SK-N-DZ (cell line): ENCODE measurements at regions not wholly inside any gene's neighbourhood (a gene's known extent, or its start where the extent isn't known, plus 50 kb on each side); places are given as distances from the start of the nearest gene placed in this dataset.

Source experiments
- DNase-seq: peaks from one replicate; pipeline ENCODE4 v3.0.0-alpha.2; 2015; ENCODE audit warnings: low spot score

GRCh38 chr20:24138951-24139350 is 150.4 kb upstream of the GGTLC1 start:
- DNase-seq, result no peak

- DNase-seq, result no peak
Observed at GRCh38 chr20:24138196-24138857, 149.7 kb upstream of the GGTLC1 start.

GRCh38 chr20:24136659-24137246 is 148.2 kb upstream of the GGTLC1 start:
- DNase-seq, result no peak

GRCh38 chr20:24135781-24136180 is 147.2 kb upstream of the GGTLC1 start:
- DNase-seq, result no peak

- no peak for DNase-seq
Observed at GRCh38 chr20:24134930-24135329, 146.4 kb upstream of the GGTLC1 start.

GRCh38 chr20:24134284-24134683 is 145.7 kb upstream of the GGTLC1 start:
- DNase-seq, result no peak

GRCh38 chr20:24132246-24132645 is 143.7 kb upstream of the GGTLC1 start:
- no peak for DNase-seq

- no peak for DNase-seq
Observed at GRCh38 chr20:24131684-24132083, 143.1 kb upstream of the GGTLC1 start.

- no peak for DNase-seq
Observed at GRCh38 chr20:24131281-24131680, 142.7 kb upstream of the GGTLC1 start.

GRCh38 chr20:24129641-24130040 is 141.1 kb upstream of the GGTLC1 start:
- no peak for DNase-seq

- DNase-seq, result no peak
Observed at GRCh38 chr20:24124951-24125650, 136.5 kb upstream of the GGTLC1 start.

GRCh38 chr20:24124003-24124402 is 135.4 kb upstream of the GGTLC1 start:
- no peak for DNase-seq

- DNase-seq, result no peak
Observed at GRCh38 chr20:24118441-24119175, 130.0 kb upstream of the GGTLC1 start.

GRCh38 chr20:24118034-24118433 is 129.5 kb upstream of the GGTLC1 start:
- DNase-seq, result no peak

- DNase-seq, result no peak
Observed at GRCh38 chr20:24117383-24117782, 128.8 kb upstream of the GGTLC1 start.

GRCh38 chr20:24116611-24117010 is 128.0 kb upstream of the GGTLC1 start:
- DNase-seq, result no peak

- no peak for DNase-seq
Observed at GRCh38 chr20:24112360-24112759, 123.8 kb upstream of the GGTLC1 start.

GRCh38 chr20:24111858-24112257 is 123.3 kb upstream of the GGTLC1 start:
- no peak for DNase-seq

- no peak for DNase-seq
Observed at GRCh38 chr20:24109537-24109936, 121.0 kb upstream of the GGTLC1 start.

- DNase-seq, result no peak
Observed at GRCh38 chr20:24109008-24109407, 120.4 kb upstream of the GGTLC1 start.

GRCh38 chr20:24108581-24108980 is 120.0 kb upstream of the GGTLC1 start:
- DNase-seq, result no peak

GRCh38 chr20:24106801-24107445 is 118.3 kb upstream of the GGTLC1 start:
- no peak for DNase-seq
